HG03108 (cell line): ENCODE measurements at regions not wholly inside any gene's neighbourhood (a gene's known extent, or its start where the extent isn't known, plus 50 kb on each side); places are given as distances from the start of the nearest gene placed in this dataset.

Source experiments
- ATAC-seq: cut with Tn5 transposase; IDR thresholded peaks from one replicate; pipeline ENCODE4 v1.9.1; 2021; ENCODE audit warnings: moderate library complexity; ENCODE audit not compliant: unreplicated experiment

DNA sequence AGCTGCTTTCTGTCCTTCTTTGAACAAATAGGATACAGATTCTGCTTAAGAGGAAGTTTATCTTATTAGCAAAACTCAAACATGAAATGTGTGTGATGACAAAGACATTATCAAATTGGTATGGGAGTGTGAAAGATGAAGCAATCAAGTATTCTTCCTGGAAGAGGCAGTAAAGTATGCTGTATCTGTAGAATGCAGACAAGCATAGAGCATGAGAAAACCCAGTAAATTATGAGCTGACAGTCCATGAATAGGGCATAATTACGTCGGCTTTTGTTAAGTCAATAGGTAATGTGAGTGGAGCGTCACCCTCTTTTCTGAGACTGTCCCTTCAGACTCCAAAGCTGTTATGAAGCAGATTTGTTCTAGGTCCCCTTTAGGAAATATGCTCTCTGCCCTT lies 458.6 kb upstream of the NWD2 start:
- no peak for ATAC-seq

DNA sequence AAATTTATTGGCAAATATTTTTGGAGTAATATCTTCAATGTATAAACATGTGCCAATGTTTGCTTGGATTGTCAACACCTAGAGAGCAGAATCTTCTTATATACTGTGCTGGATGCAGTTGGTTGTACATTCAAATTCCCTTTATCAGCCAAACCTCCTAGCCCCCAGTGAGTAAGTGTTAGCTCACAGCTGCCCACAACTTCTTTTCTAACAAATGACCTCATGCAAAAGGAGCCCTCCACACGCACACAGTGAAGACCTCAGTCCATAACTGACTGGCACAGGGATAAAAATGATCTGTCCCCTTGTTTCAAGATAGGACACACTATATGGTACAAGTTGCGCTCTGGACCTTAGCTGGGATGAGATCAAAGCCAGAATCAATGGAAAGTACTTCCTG lies 458.0 kb upstream of the NWD2 start:
- ATAC-seq, result no peak

DNA sequence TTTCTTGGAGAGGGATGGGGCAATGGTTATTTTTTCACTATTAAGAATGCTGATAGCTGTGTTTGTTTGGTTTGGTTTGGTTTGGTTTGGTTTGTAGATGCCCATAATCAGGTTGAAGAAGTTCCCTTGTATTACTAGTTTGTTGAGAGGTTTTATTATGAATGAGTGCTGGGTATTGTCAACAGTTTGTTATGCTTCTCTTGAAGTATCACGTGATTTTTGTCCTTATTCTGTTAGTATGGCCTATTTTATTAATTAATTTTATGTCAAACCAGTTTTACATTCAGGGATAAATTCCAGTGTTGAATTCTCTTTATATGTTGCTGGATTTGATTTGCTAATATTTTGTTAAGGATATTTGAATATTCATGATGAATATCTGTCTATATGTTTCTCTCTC lies 449.8 kb upstream of the NWD2 start:
- ATAC-seq, result no peak

- ATAC-seq, result no peak
These were observed 432.4 kb upstream of the NWD2 start for GRCh38 chr4:36812149-36812548.

GRCh38 chr4:36815536-36815935 lies 429.0 kb upstream of the NWD2 start:
- ATAC-seq, result no peak

GRCh38 chr4:36823199-36823967 lies 421.2 kb upstream of the NWD2 start:
- no peak for ATAC-seq

DNA sequence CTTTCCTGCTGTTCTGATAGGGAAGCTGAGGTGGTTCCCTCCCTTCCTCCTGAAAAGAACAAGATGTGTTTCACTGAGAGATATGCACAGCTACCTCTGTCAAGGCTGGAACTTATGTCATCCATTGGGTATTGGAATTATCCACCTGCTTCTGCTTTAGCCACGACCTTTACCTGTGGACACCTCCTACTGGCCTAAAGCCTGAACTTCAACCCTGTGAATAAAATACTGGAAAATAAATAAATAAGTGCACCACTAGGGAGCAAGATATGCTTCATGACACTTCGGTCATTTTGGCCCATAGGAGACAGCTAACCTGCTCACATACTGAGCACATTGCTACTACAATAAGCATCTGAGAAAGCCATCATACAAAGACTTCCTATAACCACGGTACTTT lies 419.9 kb upstream of the NWD2 start:
- ATAC-seq, result no peak

DNA sequence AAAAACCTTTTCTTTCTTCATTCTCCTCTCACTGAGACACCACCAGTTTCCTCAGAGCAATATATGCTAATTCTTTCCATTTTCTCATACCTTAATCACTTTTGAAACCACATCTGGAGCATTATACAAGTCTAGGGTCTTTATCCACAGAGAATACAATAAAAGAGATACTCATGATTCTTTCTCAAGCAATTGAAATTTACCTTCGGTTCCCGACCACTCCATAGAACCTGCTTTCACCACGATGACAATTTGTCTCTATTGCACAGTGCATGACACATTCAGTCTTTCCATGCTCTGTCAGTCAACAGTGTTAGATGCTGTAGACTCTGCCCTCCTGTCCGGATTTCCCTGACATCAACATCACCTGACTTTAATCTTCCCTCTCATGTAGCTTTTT lies 409.3 kb upstream of the NWD2 start:
- no peak for ATAC-seq

DNA sequence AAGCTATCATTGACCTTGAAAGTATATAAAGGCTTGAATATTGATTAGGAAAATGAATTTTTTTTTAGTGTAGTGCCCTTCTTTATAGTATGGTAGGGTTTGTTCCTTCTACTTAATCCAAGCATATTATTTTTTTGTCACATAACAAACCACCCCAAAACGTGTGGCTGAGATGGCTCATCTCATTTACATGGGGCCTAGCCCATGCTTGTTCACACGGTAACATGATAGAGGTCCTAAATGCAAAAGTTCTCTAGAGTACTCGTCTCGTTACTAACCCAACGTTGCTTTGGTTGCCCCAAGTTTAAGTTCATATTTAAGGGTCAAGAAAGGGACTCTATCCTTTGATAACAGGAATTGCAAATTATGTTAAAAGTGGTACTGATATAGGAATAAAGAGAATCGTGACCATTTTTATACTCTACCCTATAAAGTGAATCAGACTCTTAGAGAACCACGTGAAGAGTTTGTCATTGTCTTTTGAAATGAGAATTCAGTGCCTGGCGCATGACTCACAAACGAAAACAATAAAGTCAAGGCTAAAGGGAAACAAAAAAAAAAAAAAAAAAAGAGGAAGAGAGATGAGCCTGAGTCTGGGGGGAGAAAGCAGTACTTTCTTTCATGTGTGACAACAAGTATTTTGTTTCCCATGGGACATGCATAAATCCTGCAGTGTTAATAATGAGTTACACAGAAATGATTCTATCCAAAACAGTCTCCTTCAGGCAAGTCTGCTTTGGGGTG lies 402.8 kb upstream of the NWD2 start:
- ATAC-seq, result peak; percentile 51

DNA sequence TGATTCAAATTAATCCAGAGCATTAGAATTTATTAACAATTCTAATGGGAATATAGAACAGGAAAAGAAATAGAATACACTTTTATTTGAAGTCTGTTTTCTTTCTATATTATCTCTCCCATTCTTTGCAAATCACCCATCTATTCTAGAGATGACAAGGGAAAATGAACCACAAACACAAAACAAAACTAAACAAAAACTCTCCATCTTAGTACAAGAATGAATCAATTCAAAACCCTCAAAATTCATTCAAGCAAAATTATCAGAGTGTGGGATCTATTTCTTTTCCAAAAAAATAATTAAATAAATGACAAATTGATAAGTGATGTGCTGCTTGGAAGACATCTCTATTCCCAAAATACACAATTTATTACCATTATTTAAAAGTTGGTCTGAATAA lies 400.1 kb upstream of the NWD2 start:
- ATAC-seq, result no peak

DNA sequence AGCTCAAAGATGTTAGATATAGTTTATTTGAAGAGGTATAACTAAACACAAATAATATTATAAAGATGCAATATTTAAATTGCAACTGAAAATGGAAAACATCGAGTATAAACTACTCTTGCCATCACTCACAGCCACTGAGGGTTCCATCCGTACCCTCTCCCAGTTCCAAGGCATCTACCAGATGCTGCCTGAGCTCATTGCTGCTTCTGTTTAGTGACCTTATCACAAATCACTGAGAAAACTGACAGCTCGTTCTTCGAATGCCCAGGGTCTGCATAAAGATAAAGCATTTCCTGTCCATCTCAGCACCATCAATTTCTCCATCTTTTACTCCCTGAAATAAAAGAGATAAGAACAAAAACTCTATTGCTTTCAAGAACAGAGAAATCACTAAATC lies 391.7 kb upstream of the NWD2 start:
- no peak for ATAC-seq

DNA sequence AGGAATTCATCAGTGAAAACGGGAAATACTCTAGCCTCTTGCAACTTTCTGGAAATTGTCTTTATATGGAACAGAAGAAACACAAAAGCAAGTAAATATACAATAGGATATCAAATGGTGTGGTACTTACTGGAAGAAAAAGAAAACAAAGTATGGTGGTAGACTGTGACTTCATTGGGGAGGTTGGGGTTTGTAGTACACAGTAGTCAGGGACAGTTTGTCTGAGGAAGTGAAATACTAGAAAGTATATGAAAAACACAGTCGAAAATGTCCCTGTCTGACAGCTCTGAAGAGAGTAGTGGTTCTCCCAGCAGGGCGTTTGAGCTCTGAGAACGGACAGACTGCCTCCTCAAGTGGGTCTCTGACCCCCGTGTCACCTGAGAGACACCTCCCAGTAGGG lies 390.0 kb upstream of the NWD2 start:
- ATAC-seq, result no peak

- no peak for ATAC-seq
These were observed 380.9 kb upstream of the NWD2 start for GRCh38 chr4:36863601-36864000.

- ATAC-seq, result no peak
These were observed 374.4 kb upstream of the NWD2 start for GRCh38 chr4:36870121-36870520.

DNA sequence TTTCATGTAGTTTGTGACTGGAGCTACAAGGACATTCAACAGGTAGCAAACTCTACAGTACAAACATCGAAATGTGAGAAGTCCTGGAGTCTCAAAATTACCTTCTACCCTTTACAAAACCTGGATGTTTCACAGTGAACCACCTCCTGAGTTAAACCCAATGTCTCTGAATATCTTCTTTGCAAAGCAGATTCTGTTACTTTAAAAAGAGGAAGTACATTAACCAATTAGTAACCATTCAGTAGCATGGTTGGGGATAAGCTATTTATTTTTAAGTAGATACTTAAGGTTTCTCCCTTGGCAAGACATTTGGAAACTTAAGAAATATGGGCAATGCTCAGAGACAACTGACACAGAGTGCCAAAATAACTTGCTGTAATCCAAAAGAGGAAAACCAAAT lies 371.9 kb upstream of the NWD2 start:
- no peak for ATAC-seq

DNA sequence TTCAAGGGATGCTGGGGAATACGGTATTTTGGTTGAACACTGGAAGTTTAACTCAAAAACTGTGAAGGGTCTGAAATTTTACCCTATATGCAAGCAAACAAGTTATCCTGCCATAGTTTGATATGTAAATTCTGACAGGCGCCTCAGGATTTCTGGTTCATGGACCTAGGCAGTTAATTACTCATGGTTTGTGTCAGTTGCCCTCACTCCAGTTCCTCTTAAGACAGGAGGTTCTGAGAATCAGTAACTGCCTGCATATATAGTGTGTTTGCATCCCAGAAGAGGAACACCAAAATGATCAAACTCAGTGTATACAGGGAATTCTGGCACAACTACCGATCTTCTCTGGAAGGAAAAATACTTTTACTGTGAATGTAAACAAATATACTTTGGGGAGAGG lies 360.4 kb upstream of the NWD2 start:
- ATAC-seq, result no peak

GRCh38 chr4:36891971-36892370 lies 352.6 kb upstream of the NWD2 start:
- ATAC-seq, result no peak

DNA sequence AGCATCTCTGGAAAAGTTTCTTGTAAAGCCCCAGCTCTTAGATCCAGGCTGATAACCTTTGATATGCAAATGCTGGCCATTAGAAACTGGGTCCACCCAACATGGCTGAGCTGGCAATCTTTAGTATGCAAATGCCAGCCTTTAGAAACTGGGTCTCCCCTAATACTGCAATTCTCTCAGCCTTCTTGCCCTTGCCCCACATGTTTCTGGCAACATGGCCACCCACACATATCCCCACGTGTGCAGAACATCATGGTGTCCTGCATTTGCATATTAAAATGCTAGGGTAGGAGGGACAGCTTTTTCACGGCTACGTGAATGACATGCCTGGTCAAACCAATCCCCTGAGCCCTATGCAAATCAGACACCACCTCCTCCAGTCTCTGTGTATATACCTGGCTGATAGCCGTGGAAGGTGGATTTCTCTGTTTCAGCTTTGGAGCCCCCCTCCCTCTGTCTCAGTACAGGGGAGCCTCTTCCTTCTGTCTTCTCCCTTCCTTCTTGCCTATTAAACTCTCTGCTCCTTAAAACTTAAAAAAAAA lies 344.0 kb upstream of the NWD2 start:
- ATAC-seq, result no peak

GRCh38 chr4:36904823-36905222 lies 339.7 kb upstream of the NWD2 start:
- no peak for ATAC-seq

DNA sequence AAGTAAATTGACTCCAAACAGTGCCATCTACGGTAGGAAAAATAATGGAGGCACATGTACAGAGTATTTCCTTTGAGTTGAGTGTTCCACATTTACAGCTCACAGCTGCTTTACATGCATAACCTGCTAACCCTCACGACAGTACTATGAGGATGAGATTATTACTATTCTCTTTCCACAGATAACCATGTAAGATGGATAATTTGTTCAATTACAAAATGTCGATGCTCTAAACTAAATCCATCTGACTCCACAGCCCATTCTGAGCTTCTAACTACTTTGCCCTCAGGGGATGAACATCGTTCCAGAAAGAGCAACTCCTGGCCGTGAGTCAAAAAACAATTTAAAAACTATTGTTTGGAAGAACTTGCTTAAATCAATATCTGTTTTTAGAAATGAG lies 330.4 kb upstream of the NWD2 start:
- no peak for ATAC-seq

DNA sequence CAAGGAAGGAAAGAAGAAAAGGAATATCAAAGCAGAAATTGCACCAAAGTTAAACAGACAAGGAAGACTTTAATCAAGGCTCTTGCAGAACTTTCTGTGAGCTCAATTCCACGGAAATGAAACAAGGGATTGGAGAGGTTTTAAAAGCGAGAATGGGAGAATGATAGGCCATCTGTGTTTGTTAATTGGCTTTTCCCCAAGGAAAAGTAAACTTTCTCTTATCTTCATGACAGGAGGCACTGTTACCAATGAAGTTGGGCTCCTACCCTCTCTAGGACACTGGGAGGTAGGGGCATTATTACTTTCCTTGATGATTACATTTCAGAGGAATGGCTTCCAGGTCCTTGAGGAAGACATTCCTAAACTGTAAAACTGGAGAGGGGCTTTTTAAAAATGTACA lies 328.8 kb upstream of the NWD2 start:
- no peak for ATAC-seq

- ATAC-seq, result no peak
These were observed 327.1 kb upstream of the NWD2 start for GRCh38 chr4:36917413-36917812.
